SHP77 treated with DMSO at 0.1 percent for 48 hours (cell line): ENCODE measurements at regions not wholly inside any gene's neighbourhood (a gene's known extent, or its start where the extent isn't known, plus 50 kb on each side); places are given as distances from the start of the nearest gene placed in this dataset.

Experiments
- DNase-seq: peaks from one replicate; lab custom pipeline; 2025; lab: John Stamatoyannopoulos, UW

DNA sequence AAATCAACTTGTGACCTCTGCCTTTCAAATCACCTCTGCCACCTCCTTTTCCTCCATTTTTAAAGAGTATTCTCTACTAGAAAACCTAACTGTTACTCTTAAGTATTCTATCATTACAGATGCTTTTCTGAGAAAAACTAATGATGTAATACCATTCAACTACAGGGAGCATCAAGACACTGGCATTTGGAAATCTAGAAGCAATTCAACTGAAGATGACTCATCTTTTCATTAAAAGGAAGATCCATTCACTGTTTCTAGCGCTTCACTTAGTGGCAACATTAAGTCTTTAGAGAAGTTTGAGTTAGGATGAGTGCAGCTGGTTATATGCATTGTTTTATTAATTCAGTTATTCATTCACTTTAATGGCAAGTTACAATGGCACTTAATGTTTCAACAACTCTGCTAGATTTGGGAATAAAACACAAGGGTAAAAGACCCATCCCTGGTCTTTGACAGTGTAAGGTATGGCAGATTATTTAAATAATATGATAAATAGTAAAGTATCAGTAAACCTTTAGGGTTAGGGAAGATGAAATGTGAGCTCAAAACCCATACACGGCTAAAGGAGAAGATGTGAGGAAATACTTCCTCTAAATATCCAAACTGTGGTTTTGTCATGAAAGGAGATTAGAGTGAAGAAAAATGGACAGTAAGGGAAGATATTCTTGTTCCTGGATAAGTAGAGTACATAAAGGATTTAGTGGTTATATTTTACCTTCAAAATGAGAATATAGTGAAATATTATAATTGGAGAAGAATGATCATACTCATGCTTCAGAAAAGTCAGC lies 61.7 kb downstream of the KCNJ2 start:
- DNase-seq = no peak

DNA sequence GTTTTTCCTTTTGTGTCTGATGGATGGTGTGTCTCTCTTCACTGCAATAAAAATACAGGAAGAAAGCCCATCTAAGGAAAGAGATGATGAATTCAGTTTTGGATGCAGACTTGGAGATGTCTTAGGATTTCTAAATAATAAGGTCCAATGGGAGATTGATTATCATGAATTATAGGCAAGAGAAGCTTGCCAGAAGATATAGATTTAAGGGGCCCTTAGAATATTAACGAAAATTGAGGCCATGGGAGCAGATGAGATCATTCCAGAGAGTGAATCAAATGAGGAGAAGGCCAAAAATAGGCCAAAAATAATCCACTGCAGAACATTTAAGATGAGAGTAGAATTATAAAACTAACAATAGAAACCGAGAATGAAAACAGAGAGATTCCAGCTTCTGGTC lies 63.1 kb downstream of the KCNJ2 start:
- DNase-seq = no peak

DNA sequence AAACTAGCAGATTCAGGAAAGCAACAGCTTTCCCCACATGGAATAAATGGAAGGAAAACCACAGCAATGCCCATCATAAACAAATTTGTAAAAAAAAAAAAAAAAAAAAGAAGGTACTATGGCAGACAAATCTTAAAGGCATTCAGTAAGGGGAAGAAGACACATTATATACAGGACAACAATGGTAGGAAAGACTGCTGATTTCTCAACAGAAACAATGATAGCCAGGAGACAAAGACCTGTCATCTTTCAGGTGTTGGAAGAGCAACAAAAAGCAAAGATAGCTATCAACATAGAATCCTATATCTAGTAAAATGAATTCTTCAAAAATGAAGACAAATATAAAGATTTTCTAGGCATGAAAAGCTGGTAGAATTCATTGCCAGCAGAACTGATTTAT lies 65.9 kb downstream of the KCNJ2 start:
- DNase-seq = no peak

DNA sequence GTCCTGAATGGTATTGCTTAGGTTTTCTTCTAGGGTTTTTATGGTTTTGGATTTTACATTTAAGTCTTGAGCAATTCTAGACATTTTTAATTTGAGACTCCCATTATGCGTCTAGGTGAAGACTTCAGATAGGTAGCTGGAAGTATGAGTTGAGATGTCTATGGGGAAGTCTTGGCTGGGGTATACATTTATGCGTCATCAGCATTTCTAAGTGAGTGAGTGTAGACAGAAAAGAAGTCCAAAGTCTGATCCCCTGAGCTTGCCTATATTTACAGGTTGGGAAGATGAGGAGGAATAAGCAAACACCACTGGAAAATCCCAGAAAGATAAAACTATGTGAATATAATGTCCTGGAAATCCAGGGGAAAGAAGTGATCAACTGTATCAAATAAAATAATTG lies 68.9 kb downstream of the KCNJ2 start:
- no peak for DNase-seq

DNA sequence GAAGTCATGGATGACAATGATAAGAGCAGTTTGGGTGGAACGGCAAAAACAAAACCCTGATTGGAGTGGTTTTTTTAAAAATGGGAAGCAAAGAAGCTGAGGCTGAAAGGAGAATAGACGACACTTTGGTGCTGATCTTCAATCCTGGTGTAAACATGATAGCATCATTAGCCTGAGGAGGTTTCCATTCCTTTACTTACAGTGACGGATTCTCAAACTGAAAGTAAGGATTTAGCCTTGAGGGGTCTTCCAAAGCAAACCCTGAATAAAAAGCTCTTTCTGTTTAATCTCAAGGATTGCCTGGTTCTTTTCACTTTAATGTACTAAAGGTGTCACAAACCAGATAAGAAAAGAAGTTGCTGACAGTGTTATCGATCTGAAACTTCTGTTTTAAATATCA lies 69.3 kb downstream of the KCNJ2 start:
- DNase-seq = no peak

DNA sequence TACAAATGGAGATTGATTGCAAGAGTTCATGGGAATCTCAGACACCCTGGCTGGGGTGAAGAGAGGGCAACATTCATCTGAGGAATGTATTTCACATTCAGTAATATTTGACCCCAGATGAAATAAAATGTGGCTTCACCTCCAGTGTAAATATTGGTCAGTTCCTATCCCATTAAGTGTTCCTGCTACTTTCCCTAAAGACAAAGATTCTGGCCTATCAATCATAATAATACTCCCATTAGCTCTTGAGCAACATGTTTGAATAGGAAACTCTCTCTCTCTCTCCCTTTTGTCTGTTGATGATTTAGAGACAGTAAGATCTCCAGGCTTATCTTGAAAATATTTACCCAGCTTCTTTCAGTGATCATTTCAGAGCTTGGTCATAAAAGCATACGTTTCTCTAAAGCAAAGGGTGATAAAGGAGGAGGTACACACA lies 70.1 kb downstream of the KCNJ2 start:
- DNase-seq = peak; percentile 56

DNA sequence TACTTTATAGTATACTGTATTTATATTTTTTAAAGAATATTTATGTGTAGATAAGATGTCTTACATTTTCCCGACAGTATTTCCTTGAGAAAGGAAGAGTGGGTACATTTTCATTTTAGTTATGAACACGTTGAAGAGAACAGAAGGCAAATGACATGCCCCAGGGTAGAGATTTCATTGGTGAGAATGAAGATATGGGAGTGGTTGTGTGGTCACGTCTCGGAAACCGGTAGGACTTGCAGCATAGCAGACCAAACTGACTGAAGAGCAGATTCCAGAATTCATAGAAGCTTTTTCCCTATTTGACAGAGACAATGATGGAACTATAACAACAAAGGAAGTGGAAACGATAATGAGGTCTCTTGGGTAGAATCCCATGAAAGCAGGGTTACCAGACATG lies 71.7 kb downstream of the KCNJ2 start:
- no peak for DNase-seq

DNA sequence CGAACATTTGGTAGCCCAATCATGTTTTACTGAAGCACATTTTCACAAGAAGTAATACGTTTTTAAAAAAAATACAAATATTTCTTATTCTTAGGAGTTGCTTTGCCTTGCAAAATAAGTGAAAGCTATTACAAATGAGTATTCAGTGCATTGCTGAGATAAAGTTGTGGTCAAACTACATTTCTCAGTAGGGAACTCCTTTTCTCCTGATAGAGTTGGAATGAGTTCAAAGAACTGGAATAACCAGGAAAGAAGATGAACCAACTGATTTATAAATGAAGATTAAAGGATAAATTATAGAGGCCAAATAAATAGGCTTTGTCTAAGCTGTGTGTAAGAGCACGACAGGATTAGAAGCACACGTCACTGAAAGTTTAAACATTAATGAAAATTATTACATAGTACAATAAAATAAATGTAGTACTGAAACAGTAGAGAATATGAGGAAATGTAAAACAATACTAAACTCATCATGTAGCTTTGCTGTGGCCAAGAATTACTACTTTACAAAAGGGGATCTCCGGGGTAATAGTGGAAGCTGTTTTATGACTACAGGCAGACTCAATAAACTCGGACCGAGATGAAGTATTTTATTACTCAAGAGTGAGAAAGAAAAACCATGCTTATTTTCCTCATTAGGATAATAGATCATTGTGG lies 73.6 kb downstream of the KCNJ2 start:
- no peak for DNase-seq

DNA sequence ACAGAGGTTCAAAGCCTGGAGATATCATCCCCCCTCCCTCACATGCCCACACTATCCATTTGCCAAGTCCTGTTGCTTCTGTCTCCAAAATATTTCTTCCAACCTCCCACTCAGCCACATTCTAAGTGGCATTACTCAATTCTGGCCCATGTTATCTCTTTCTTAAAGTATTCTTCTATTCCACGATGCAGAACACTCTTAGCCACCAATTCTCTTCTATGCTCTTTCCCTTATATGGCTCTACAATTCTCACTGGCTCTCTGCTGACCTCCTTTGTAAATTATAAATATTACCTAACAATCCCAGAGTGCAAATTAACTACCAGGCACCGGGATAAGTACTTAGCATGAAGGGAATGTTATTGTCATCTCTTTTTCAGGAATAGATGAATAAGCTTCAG lies 82.4 kb downstream of the KCNJ2 start:
- DNase-seq = no peak

DNA sequence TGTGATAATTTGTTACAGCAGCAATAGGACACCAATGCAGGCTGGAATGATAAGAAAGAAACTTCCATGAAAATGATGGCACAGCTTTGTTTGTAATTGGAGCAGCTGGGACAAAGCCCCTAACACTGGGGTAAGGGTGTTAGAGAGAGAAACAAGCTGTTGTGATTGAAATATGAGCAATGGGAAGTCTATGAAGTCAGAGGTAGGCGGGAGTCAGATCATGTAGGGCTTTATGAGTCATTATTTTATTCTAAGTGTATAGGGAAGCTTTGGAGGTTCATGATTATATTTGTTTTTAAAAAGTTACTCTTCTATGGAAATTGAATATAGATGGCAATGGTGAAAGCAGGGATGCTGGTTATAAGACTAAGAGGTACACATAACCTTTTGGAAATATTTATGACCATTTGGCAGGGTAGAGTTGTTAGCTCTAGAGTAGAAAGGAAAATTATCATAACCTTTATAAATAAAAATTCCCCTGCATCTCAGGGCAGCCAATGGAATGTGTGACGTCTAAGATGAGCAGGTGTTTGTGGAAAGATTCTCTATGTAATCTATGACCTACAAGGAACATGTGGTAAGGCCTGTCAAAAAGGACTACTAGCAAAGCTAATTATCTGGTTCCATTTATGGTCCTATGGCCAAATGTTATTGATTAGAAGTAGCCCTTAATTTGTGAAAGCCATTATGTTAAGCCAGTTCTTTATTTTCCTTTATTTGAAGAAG lies 85.6 kb downstream of the KCNJ2 start:
- DNase-seq = no peak

DNA sequence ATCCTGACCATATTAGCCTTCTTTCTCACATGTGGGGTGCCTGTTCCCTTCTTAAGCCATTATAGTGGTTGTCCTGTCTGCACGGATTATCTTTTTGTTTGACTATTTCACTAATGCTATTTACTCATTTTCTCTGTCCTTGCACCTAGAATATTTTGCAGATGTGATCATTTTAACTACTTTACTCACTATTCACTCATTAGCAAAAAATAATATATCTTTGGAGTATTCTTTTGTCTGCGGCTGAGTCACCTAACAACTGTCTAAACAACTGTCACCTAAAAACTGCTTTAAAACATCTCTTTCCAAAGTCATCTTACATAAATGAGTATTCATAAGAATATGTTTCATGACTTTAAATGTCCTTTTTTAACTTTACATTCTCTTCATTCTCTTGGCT lies 87.4 kb downstream of the KCNJ2 start:
- DNase-seq = no peak

DNA sequence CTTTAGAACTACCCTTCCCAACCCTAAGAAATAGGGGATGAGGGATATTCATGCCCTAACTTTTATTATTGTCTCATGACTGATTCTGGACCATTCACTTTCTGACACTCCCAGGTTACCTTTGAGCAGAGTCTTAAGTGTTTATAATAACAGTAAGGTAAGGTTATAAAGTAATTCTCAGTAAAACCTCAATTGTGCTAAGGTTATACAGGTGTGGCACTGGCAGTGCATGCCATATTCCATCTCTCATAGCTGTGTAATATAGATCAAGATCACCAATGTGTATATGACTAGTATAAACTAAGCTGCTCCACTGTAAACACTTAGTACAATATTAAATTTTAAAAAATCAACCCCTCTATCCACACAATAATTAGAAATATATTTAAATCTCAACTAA lies 89.1 kb downstream of the KCNJ2 start:
- no peak for DNase-seq

DNA sequence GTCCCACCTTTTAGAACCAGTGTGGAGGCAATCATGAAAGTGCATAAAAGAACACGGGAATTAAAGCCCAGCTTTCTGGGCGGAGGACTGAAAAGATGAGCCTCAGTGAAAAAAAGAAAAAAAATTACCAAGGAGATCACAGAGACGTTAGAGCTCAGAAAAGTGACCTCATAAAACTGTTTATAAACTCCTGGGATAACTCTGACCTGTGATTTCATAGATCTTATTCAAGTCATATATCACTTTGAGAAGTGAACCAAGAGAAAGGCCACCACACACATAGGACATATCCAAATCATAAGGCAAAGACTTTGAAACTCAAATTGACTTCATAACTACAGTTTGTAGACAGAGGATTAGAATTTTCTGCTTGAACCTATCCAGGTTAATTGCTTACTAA lies 90.1 kb downstream of the KCNJ2 start:
- DNase-seq = no peak

DNA sequence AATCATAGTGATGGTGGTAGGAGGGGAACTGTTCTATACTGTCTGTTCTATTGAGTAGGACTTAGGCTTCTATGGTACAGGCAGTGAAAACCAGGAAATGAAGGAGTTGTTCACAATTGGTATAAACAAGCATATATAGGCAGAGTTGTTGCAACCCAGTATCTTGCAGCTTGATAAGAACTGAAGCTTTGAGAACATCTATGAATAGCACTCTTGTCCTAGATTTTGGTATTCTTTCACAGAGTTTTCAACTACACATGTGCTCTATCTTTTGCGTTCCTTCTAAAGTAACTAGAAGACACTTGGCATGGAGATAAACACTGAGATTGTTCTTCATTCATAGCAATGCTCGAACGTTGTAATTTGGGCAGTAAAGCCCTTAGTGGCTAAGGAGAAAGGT lies 91.8 kb downstream of the KCNJ2 start:
- DNase-seq = no peak

DNA sequence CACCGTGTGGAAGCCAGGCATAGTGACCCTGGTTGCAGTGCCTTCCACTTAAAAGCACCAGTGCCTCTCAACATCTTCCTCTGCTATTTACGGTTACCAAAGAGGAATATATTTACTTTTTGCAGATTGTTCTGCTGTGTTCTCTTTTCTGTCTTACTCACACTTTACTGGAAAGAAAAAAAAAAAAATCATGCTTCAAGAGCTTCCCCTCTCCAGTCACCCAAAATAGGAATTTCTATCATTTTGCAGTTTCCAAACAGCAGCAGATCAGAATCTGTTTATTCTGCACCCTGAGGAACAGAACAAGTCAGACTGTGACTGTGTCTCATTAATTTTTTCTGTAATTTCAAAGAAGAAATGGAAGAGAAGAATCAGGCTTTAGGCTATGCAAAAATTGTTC lies 96.1 kb downstream of the KCNJ2 start:
- DNase-seq = no peak

DNA sequence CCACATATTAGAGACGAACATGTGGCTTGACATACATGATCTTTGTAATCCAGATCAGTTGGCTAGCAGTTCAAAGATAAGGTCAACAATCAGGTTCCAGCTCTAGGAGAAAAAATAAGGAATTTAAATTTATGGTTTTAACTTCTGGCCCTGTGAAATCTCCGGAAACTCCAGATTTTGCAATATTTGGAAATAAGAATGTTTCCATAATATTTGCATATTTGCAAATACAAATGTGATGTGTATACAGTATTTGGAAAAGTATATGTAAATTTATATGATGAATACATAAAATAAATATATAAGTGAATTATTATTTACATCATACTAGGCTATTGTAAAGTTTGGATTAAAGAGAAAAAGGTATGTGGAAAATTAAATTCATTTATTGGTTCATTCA lies 97.1 kb downstream of the KCNJ2 start:
- no peak for DNase-seq

DNA sequence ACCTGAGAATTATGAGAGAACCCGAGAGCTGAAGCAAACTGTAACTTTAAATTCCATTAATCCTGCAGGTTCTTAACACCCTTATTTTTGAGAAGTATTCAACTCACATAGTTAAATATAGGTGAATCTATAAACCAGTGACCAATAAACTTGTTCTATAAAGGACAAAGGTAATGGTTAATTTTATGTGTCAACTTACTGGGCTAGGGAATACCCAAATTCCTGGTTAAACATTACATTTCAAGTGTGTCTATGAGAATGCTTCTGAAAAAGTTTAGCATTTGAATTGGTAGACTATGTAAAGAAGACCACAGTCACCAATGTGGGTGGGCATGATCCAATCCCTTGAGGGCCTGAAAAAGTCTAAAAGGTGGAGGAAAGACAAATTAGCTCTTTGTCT lies 99.1 kb downstream of the KCNJ2 start:
- no peak for DNase-seq

DNA sequence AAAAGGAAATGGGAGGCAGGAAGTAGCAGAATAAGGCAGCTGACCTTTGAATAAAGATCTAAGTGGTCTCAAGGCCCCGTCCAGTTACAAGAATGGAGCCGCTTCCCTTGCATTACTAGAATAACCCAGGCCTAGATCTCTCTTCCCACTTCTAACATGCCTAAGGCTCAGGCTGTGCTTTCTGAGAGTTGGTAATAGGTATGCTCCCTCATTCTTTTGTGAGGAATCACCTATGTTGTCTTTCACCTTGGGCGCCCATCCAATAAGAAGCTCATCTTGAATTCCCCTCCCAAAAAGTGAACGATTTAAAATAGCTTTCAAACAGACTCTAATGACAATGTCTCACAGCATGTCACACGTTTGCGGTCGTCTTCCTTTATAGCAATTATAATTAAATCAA lies 101.2 kb downstream of the KCNJ2 start:
- no peak for DNase-seq

DNA sequence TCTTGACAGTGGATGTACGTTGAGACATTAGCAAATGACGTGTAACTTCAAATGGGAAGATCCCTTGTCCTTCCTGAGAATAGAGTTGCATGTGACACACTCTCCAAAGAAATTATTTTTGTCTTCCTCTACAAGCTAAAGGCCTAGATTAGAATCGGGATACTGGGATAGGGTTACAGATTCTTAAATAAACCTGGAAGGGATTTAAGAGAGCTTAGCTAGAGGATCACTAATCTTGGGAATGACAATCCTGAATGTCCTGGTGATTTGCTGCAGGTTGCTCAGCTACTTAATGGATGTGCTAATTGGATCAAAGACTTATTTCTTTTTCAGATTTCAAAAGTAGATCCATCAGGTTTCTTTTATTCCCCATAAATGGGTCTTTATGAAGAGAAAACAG lies 101.9 kb downstream of the KCNJ2 start:
- DNase-seq = no peak

DNA sequence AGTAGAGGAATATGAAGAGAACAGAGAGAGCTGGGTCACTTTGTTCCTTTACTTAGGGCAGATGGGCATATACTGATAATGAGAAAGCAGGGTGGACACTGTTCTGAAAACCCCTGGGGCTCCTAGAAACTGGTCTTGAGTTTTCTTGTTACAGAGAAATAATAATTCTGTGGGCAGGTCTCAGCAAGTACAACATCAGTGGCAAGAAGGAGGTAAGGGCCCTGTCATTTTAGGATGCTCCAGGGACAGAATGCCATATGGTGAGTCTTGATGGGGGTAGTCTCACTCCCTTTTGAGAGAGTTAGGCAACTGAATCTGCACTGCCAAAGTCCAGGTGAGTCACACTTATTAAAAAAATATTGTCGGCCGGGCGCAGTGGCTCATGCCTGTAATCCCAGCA lies 102.3 kb downstream of the KCNJ2 start:
- no peak for DNase-seq

DNA sequence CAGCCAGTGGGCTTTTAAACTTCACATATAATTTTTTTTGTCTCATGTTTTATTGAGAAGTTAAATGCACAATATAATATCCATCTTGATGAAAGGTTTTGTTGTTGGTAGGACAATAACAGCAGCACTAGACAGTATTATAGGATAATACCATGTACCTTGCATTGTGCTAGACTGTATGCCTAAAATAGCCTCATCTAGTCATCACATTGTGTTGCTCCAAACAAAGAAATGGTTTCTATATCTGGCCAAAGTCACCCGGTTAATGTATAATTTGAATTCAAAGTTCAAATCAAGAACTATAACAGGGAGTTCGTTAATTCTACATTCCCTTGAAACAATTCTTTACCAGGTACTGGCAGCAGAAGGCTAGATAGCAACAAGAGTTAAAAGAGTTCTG lies 104.9 kb downstream of the KCNJ2 start:
- no peak for DNase-seq

DNA sequence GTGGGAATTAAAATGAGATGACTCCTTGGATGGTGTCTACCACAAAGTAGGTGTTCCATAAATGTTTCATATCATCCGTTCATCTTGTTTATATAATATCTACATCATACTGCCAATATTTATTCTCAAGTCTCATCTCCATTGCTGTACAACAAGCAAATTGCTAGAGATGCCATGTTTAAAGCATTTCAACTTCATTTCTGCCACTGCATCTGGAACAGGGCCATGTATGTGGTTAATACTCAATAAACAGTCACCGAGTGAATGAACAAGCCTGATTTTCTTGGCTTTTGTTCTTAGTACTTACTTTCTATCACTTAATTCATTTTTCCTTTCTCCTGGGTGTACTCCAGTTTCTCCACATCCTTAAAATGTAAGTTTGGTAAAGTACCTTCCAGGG lies 107.6 kb downstream of the KCNJ2 start:
- no peak for DNase-seq

DNA sequence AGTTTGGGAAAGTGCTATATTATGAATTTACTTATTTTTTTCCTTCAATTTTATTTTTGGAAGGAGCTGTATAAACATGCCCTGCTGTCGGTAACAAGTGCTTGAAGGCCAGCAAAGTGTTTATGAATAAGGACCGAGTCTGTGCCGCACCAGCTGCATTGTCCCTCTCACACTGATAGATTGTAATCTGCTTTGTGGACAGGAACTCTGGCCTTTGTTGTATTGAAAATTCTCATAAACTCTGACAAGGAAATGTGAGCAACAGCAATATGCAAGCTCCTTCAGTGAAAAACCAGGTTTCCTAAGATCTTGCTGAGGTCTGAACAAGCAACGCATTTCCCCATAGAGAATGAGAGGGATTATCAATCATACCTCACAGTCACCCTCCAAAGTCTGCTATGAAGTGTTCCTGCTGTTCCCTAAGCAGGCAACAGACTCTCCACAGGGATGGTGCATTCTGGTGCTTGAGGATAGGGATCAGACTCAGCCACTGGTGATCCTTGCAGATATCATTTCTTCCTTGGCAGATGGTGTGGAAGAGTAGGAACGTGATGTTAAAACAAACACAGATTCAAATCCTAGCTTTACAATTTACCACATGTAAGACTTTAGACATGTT lies 109.6 kb downstream of the KCNJ2 start:
- DNase-seq = peak; percentile 27
